RCC 7860 (cell line): ENCODE measurements at regions not wholly inside any gene's neighbourhood (a gene's known extent, or its start where the extent isn't known, plus 50 kb on each side); places are given as distances from the start of the nearest gene placed in this dataset.

ENCODE experiments used
- DNase-seq: peaks from one replicate; pipeline ENCODE4 v3.0.0-alpha.2; 2015; ENCODE audit warnings: low spot score
- FAIRE-seq: peaks from 2 replicates; lab custom pipeline; 2012; peaks lifted over from hg19 to GRCh38; lab: Jason Lieb, UNC

- FAIRE-seq: no peak
- no peak for DNase-seq
Observed at GRCh38 chr4:44861756-44862155, 135.4 kb upstream of the GNPDA2 start.

GRCh38 chr4:44859477-44859876 lies 133.1 kb upstream of the GNPDA2 start:
- DNase-seq: no peak
- FAIRE-seq: no peak

- FAIRE-seq (no peak), DNase-seq (no peak)
Observed at GRCh38 chr4:44848466-44848865, 122.1 kb upstream of the GNPDA2 start.

- FAIRE-seq (no peak), DNase-seq (no peak)
Observed at GRCh38 chr4:44845993-44846392, 119.6 kb upstream of the GNPDA2 start.

- no peak for DNase-seq
- FAIRE-seq: no peak
Observed at GRCh38 chr4:44845309-44845708, 119.0 kb upstream of the GNPDA2 start.

GRCh38 chr4:44842531-44842930 lies 116.2 kb upstream of the GNPDA2 start:
- no peak for FAIRE-seq
- no peak for DNase-seq

- DNase-seq: no peak
- no peak for FAIRE-seq
Observed at GRCh38 chr4:44817930-44818329, 91.6 kb upstream of the GNPDA2 start.

- DNase-seq: no peak
- FAIRE-seq: no peak
Observed at GRCh38 chr4:44806071-44806470, 79.7 kb upstream of the GNPDA2 start.

- DNase-seq (no peak), FAIRE-seq (no peak)
Observed at GRCh38 chr4:44804301-44804700, 77.9 kb upstream of the GNPDA2 start.

GRCh38 chr4:44801384-44801783 lies 75.0 kb upstream of the GNPDA2 start:
- FAIRE-seq (no peak), DNase-seq (no peak)

GRCh38 chr4:44791831-44792230 lies 65.5 kb upstream of the GNPDA2 start:
- DNase-seq (no peak), FAIRE-seq (no peak)

GRCh38 chr4:44777115-44777514 lies 50.8 kb upstream of the GNPDA2 start:
- DNase-seq (no peak), FAIRE-seq (no peak)
